T-helper 2 cell (primary cell): ENCODE measurements at regions not wholly inside any gene's neighbourhood (a gene's known extent, or its start where the extent isn't known, plus 50 kb on each side); places are given as distances from the start of the nearest gene placed in this dataset.
"Not testable (repeated sequence)": the region's sequence is repeated elsewhere in the genome, so short reads cannot be mapped to it uniquely, and the experiment has no call there.

Experiments used
- DNase-seq, 5 experiments: peaks; one replicate each; pipeline versions ENCODE4 v3.0.0 to v3.0.0-alpha.2; 2012 to 2022

- DNase-seq: no peak
These were observed 1761.3 kb upstream of the IGFBP7 start for GRCh38 chr4:58871509-58871908.

GRCh38 chr4:58849026-58849425, 1738.8 kb upstream of the IGFBP7 start:
- DNase-seq: no peak

DNA sequence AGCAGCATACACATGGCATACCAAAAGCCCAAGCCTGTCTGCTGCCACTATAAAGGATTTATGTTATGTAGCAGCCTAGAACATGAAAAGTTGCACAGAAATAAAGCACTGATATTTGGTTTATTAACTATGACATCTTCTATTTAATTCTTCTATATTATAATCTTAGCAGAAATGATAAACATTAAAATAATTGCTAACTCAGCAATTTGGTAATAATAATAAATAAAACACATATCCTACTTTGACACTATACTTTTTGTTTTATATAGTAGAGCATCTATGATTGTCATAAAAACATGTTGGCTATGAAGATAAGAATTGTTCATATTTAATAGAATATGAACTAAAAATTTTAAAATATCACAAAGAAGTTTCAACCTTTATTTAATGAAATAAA, 1733.3 kb upstream of the IGFBP7 start:
- no peak for DNase-seq

DNA sequence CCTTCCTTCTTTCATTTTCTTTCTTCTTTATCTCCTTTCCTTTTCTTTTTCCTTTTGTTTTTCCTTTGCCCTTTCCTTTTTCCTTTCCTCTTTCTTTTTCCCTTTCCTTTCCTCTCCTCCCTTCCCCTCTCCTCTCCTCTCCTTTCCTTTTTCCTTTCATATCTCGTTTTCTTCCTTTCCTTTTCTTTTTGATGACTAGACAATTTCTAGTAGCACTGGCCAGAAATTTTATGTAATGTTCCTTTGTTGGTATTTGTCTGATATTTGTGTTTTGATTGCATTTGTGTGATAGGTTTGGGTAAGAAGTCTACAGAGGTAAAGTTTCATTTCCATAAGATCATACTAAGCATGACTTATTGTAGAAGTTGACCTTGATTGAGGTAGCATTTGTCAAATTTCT, 1722.9 kb upstream of the IGFBP7 start:
- DNase-seq: no peak

DNA sequence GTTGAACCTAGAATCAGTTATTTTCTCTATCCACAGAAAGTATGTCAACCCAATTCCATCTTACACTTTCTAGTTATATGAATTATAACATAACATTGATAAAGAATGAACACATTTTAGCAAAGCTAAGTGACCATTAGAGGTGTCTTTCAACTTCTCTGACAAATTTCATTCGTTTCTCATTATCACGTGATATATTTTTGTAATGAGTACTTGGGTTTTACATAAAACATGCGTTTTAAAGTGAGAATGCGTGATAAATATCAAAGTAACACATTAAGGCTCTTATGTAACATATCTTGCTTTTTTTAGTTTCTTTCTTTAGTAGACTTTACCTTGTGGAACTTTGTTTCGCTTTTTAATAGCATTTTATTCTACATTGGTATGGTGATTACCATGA, 1715.1 kb upstream of the IGFBP7 start:
- no peak for DNase-seq

DNA sequence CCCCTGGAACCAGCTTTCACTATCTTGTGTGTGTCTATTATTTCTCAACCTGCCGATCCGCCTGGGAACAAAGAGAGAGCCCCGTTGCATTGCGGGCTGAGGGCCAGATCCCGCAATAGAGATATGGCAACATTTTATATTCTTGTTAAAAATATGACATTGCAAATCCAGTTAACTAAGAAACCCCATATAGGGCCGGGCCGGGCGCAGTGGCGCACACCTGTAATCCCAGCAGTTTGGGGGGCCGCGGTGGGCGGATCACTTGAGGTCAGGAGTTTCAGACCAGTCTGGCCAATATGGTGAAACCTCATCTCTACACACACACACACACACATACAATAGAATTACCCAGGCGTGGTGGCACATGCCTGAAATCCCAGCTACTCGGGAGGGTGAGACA, 1708.4 kb upstream of the IGFBP7 start:
- DNase-seq: not testable (repeated sequence)

DNA sequence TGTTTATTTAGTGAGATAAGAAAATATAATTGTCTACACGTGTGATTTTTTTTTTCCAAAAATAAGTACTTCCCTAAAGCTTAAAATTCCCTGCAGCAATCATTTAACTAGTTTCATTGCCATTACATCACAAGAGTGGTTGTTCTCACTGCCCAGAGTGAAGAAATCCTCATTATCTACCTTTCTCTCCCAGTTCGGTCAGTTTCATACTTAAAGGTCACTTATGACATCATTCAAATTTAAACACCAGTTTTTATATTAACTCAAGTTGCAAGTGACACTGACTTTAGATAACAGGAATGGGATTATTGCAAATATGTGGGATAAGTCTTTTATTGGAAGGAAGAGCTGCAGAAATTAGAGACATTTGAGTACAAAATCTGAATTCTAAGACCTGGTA, 1699.8 kb upstream of the IGFBP7 start:
- DNase-seq: no peak

DNA sequence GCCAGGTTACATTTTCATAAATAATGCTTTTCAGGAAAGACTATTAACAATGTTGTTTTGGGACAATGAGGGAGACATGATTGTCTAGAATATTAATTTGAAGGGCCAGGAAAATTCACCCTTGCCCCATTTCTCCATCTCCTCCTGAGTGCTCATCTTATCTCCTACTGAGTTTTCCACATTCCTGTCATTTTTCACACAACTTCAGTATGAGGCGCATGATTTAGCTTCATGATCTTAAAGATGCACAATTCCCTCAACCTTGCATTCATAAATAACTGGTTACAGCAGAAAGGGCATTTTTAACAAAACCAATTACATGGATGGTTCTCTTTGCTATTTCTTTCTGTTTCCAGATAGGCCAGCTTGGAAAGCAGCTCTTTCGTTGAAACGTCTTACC, 1699.2 kb upstream of the IGFBP7 start:
- DNase-seq: no peak

DNA sequence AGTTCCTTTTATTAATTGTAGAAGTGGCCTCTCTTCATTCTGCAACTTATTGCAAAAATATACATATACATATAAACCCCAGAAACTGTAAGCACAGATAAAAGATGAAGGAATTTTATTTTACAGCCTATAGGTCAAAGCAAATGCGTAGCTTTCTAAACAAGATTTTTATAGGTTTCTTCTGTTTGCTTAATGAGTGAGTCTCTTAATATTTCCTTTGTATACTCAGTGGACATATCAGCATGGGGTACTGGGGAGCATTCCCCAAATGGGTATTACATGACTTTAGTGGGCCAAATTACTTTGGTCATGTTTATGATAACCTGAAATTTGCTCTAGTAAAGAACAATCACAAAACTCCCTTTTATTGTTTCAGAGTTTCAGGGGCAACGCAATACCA, 1698.6 kb upstream of the IGFBP7 start:
- DNase-seq: no peak

GRCh38 chr4:58807843-58808615, 1697.8 kb upstream of the IGFBP7 start:
- DNase-seq: no peak

DNA sequence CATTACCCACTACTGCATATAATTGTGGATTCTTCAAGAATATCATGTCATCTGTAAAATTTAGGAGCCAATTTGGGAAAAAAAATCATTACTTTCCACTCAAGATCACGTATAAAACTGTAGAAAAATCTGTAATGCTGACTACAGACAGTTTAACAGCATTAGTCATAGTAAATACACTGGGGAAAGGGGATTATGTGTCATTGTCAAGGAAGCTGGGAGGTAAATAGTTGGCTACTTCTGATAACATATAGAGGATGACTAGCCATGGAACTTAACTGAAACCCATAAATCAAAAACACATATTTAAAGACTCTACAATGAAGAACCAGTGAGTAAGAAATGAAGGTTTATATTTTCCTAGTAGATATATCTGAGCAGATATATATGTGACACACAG, 1666.4 kb upstream of the IGFBP7 start:
- DNase-seq: no peak

DNA sequence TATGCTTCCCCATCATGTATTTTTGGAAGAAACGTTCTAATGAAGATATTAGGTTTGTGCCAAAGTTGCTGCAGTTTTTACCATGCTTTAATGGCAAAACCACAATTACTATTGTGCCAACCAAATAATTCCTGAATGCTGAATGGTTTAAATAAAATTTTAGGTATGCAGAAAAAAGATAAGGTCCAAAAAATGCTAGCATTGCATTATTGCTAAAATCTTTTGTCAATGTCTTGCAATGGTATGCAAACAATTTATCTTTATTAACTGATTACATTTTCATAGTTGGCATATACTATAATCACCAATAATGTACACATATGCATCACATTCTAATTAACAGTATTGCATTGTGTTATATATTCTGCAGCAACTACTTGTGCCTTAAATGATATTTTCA, 1657.4 kb upstream of the IGFBP7 start:
- DNase-seq: no peak

GRCh38 chr4:58766763-58767162, 1656.6 kb upstream of the IGFBP7 start:
- DNase-seq: no peak

- no peak for DNase-seq
These were observed 1651.4 kb upstream of the IGFBP7 start for GRCh38 chr4:58761563-58761962.

DNA sequence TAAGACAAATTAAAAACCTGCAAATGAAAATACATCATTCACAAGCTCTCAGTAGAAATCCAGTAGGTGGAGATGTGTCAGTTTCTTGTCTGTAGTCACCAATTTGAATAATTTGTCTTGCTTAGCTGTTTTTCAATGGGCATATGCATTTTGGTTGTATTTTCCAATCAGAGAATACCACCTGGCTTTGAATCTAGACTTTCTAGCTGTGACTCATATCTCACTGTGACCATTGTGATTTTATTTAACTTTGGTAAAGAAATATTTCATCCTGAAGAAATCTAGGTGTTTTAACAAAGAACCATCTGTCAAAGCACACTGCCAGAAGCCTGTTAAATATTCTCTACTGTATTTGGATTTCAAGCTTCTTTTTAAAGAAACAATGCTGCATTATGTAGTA, 1650.6 kb upstream of the IGFBP7 start:
- no peak for DNase-seq

DNA sequence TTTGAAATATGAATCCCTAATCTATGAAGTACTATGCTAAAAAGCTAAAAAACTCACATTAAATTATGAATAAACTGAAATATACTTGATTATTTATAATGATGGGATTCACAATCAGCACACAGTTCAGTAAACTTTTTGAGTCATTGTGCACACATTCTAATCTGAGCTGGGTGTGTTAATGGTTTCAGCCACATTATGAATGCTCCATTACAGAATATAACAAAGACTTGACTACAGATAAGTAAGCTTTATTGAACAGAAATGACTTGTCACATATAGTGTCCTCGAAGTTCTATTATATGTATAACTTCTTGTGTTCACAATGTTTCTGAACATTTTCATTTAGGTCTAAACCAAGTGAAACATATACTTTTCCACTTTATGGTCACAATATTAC, 1649.9 kb upstream of the IGFBP7 start:
- DNase-seq: no peak

DNA sequence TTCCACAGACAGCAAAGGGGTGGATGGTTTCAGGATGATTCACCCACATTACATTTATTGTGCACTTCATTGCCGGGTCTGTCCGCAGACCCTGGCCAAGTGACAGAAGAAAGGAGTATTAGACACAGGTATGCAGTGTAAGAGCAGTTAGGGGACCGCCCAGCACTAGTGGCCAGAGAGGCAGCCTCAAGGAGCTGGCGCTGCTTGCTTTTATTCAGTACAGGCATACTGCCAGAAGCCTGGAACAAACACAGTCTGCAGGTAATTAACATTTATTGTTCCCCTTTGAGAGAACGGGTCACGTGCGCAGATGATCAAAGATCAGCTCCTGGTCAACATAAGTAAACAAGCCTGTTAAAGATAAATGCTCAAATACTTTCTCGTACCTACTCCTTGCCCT, 1639.0 kb upstream of the IGFBP7 start:
- no peak for DNase-seq

DNA sequence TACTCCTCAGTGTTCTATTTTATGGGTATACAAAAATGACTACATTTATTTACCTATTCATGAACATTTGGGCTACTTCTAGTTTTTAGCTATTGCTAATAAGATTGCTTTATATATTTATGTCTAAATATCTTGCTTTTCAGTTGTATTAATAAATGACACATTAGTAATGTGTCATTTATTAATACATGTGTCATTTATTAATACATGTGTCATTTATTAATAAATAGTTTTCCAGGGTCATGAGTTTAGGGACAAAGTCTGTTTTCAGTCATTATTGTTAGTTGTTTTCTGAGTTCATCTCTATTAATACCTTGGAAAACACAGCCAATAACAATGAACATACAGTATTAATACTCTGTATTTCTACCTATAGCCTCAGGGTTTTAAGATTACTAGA, 1630.7 kb upstream of the IGFBP7 start:
- no peak for DNase-seq

DNA sequence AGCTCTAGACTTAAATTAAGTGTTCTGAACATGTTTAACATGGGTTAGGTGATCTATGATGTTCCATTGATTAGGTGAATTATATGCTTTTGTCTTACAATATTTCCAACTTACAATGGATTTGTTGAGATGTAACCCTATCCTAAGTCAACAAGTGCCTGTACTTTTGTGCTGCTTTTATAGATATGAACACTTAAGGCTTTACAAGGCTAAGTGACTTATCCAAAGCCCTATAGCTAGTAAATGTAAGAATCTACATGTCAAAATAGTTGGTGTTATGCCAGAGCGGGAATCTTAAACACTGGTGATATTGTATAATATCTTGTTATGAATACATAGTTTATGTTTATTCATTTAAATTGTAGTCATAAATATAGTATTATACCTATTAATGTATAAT, 1629.1 kb upstream of the IGFBP7 start:
- no peak for DNase-seq

GRCh38 chr4:58738375-58738774, 1628.2 kb upstream of the IGFBP7 start:
- no peak for DNase-seq

GRCh38 chr4:58734030-58734674, 1624.0 kb upstream of the IGFBP7 start:
- DNase-seq: no peak

DNA sequence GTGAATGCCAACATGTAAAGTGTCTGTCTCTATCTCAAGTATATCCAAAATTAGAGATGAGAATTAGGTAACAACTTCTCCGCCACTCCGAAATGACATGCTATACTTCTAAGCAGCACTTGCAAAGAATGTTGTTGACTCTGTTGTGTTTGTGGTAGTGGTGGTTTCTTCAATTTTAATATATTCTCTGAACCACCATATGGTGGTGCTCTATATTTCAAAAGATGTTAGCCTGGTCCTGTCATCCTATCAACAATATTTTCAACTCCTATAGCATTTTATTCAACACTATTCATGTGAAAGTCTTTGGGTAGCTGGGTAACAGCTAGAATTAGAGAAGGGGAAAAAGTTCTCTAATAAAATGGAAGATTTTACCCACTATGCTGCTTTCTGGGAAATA, 1622.8 kb upstream of the IGFBP7 start:
- DNase-seq: no peak

- DNase-seq: no peak
These were observed 1613.8 kb upstream of the IGFBP7 start for GRCh38 chr4:58723954-58724353.

DNA sequence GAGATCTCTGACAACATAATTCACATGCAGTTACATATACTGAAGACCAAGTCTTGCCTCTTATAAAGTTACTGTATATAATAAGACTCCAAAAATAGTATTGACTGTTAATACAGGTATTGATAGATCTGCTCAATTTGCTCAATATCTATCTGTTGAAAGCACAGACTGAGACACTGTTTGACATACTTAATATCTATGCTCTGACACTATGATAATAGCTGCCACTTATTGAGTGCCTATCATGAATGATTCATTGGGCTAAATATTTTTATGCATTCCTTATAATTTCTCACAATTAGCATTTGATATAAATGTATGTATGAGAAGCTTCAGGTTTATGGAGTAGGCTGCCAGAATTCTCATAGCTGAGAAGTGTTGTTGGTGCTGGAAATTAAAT, 1600.9 kb upstream of the IGFBP7 start:
- DNase-seq: no peak

- no peak for DNase-seq
These were observed 1578.4 kb upstream of the IGFBP7 start for GRCh38 chr4:58688568-58688967.
